ENCODE measurements at regions not wholly inside any gene's neighbourhood (a gene's known extent, or its start where the extent isn't known, plus 50 kb on each side); places are given as distances from the start of the nearest gene placed in this dataset.

DNA sequence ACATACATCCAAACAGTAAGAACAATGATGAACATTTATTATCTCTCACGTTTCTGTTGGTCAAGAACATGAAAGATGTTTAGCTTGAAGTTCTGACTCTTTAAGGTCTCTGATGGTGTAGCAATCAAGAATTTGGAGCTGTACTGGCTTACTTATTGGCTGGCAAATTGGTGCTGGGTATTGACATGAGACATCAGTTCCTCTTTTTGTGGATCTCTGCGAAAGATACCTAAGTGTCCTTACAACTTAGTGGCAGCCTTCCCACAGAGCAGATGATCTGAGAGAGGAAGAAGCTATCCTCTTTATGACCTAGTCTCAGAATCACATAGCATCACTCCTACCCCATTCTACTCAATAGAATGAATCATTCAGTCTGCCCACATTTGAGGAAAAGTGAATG, 309.8 kb upstream of the DCBLD2 start:
- H3K9me3 ChIP-seq (ENCODE audit: low read length) = no peaks in the 10 kb centered on the region
- no peak overlapping the region for H3K9ac ChIP-seq (ENCODE audit: low read length)
- H3K4me2 ChIP-seq (ENCODE audit: low read length) = no peak overlapping the region
- no peaks in the 10 kb centered on the region for H4K20me1 ChIP-seq (ENCODE audit: insufficient read depth)
- TF ChIP-seq TAF1 (IDR thresholded peaks at IDR 0.05; ENCODE audit: low read depth) = no peak
- TF ChIP-seq EP300 (conservative IDR thresholded peaks at IDR 0.05; ENCODE audit: poor library complexity, severe bottlenecking) = no peak
- TF ChIP-seq RAD21 (conservative IDR thresholded peaks at IDR 0.05) = no peak
- no peak for TF ChIP-seq EZH2 (IDR thresholded peaks at IDR 0.05; ENCODE audit: borderline replicate concordance, insufficient read depth, low read length, poor library complexity, severe bottlenecking)
- TF ChIP-seq, protein P1, sequence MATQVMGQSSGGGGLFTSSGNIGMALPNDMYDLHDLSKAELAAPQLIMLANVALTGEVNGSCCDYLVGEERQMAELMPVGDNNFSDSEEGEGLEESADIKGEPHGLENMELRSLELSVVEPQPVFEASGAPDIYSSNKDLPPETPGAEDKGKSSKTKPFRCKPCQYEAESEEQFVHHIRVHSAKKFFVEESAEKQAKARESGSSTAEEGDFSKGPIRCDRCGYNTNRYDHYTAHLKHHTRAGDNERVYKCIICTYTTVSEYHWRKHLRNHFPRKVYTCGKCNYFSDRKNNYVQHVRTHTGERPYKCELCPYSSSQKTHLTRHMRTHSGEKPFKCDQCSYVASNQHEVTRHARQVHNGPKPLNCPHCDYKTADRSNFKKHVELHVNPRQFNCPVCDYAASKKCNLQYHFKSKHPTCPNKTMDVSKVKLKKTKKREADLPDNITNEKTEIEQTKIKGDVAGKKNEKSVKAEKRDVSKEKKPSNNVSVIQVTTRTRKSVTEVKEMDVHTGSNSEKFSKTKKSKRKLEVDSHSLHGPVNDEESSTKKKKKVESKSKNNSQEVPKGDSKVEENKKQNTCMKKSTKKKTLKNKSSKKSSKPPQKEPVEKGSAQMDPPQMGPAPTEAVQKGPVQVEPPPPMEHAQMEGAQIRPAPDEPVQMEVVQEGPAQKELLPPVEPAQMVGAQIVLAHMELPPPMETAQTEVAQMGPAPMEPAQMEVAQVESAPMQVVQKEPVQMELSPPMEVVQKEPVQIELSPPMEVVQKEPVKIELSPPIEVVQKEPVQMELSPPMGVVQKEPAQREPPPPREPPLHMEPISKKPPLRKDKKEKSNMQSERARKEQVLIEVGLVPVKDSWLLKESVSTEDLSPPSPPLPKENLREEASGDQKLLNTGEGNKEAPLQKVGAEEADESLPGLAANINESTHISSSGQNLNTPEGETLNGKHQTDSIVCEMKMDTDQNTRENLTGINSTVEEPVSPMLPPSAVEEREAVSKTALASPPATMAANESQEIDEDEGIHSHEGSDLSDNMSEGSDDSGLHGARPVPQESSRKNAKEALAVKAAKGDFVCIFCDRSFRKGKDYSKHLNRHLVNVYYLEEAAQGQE (IDR thresholded peaks at IDR 0.05; ENCODE audit: borderline replicate concordance) = no peak
- TF ChIP-seq, protein P2, sequence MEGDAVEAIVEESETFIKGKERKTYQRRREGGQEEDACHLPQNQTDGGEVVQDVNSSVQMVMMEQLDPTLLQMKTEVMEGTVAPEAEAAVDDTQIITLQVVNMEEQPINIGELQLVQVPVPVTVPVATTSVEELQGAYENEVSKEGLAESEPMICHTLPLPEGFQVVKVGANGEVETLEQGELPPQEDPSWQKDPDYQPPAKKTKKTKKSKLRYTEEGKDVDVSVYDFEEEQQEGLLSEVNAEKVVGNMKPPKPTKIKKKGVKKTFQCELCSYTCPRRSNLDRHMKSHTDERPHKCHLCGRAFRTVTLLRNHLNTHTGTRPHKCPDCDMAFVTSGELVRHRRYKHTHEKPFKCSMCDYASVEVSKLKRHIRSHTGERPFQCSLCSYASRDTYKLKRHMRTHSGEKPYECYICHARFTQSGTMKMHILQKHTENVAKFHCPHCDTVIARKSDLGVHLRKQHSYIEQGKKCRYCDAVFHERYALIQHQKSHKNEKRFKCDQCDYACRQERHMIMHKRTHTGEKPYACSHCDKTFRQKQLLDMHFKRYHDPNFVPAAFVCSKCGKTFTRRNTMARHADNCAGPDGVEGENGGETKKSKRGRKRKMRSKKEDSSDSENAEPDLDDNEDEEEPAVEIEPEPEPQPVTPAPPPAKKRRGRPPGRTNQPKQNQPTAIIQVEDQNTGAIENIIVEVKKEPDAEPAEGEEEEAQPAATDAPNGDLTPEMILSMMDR (IDR thresholded peaks at IDR 0.05; ENCODE audit: poor library complexity, severe bottlenecking) = no peak
- no peak for TF ChIP-seq SMC3 (conservative IDR thresholded peaks at IDR 0.05; ENCODE audit: poor library complexity)
- TF ChIP-seq MXI1 (conservative IDR thresholded peaks at IDR 0.05; ENCODE audit: poor library complexity, severe bottlenecking) = no peak
- TF ChIP-seq POLR2AphosphoS5 (IDR thresholded peaks at IDR 0.05) = no peak
- no peaks in the 10 kb centered on the region for H3K36me3 ChIP-seq (ENCODE audit: insufficient read depth, low read length)
- no peak overlapping the region for H2AFZ ChIP-seq (ENCODE audit: low read depth, low read length)
- H3K9me2 ChIP-seq (ENCODE audit: insufficient read depth, low read length) = no peaks in the 10 kb centered on the region
- H3K27ac ChIP-seq (ENCODE audit: low read length) = no peak overlapping the region
- H3K27me3 ChIP-seq (ENCODE audit: insufficient read depth, low read depth, low read length) = no peaks in the 10 kb centered on the region
- no peak overlapping the region for H3K4me3 ChIP-seq (ENCODE audit: low read length)
- H3K79me2 ChIP-seq (replicated peaks; ENCODE audit: insufficient read depth, low read length) = no peaks in the 10 kb centered on the region
- no peaks in the 10 kb centered on the region for H3F3A ChIP-seq (ENCODE audit: insufficient read depth, low read length, poor library complexity, severe bottlenecking)

DNA sequence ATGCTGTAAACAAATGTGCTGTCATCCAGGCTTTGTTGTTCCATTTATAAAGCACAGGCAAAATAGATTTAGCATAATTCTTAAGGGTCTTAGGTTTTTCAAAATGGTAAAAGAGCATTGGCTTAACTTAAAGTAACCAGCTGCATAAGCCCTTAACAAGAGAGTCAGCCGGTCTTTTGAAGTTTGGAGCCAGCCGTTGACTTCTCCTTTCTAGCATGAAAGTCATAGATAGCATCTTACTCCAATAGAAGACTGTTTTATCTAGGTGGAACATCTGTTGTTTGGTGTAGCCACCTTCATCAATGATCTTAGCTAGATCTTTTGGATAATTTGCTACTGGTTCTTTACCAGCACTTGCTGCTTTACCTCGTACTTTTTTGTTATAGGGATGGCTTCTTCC, 297.5 kb upstream of the DCBLD2 start:
- Histone ChIP-seq H3K9ac (ENCODE audit: low read length) (no peak overlapping the region), H3K9me3 (ENCODE audit: low read length) (no peaks in the 10 kb centered on the region), H3K9me2 (ENCODE audit: insufficient read depth, low read length) (no peaks in the 10 kb centered on the region), H3K4me3 (ENCODE audit: low read length) (no peak overlapping the region), H3K4me2 (ENCODE audit: low read length) (no peak overlapping the region), H4K20me1 (ENCODE audit: insufficient read depth) (no peaks in the 10 kb centered on the region), H3K79me2 (replicated peaks; ENCODE audit: insufficient read depth, low read length) (no peaks in the 10 kb centered on the region), H3F3A (ENCODE audit: insufficient read depth, low read length, poor library complexity, severe bottlenecking) (no peaks in the 10 kb centered on the region), H2AFZ (ENCODE audit: low read depth, low read length) (no peak overlapping the region), H3K27me3 (ENCODE audit: insufficient read depth, low read depth, low read length) (no peaks in the 10 kb centered on the region), H3K36me3 (ENCODE audit: insufficient read depth, low read length) (no peaks in the 10 kb centered on the region), H3K27ac (ENCODE audit: low read length) (no peak overlapping the region)
- no peak for TF ChIP-seq EP300 (conservative IDR thresholded peaks at IDR 0.05; ENCODE audit: poor library complexity, severe bottlenecking)
- TF ChIP-seq, protein P2 (IDR thresholded peaks at IDR 0.05; ENCODE audit: poor library complexity, severe bottlenecking) = no peak
- no peak for TF ChIP-seq POLR2AphosphoS5 (IDR thresholded peaks at IDR 0.05)
- TF ChIP-seq, protein P1 (IDR thresholded peaks at IDR 0.05; ENCODE audit: borderline replicate concordance) = no peak
- no peak for TF ChIP-seq RAD21 (conservative IDR thresholded peaks at IDR 0.05)

Measured in neural cell (in vitro differentiated cells).